HEK293 (cell line): ENCODE measurements at regions not wholly inside any gene's neighbourhood (a gene's known extent, or its start where the extent isn't known, plus 50 kb on each side); places are given as distances from the start of the nearest gene placed in this dataset.

Experiments
- CTCF ChIA-PET: fragments of 350-600 bp; formaldehyde crosslinking; extraction: SDS; loops from one replicate; lab custom pipeline; 2021; ENCODE audit warnings: antibody characterized with exemption; lab: Yijun Ruan, JAX
- POLR2A ChIA-PET: fragments of 300-600 bp; formaldehyde crosslinking; extraction: SDS; loops from one replicate; lab custom pipeline; 2020; ENCODE audit warnings: antibody characterized with exemption, inconsistent platforms; lab: Yijun Ruan, JAX
- H3K27ac ChIP-seq: fragments of 200-500 bp; sonication (Bioruptor generic); 2 replicates; pipeline ENCODE4 v1.5.1; 2014; ENCODE audit warnings: low read depth, low read length, control low read depth, inconsistent platforms; ENCODE audit errors: extremely low read depth
- H3K36me3 ChIP-seq, 2 experiments: fragments of 200-500 bp in 1 of 2; sonication (Bioruptor generic) in 1 of 2; 1 replicate in 1 of 2; 2 replicates in 1 of 2; pipeline ENCODE4 v1.5.1; 2014 to 2017; ENCODE audit warnings: inconsistent platforms in 2 of 2, low read length in 2 of 2; ENCODE audit not compliant: control insufficient read depth in 2 of 2, insufficient read depth in 1 of 2
- H3K4me1 ChIP-seq: fragments of 200-500 bp; sonication (Bioruptor generic); 2 replicates; pipeline ENCODE4 v1.5.1; 2014; ENCODE audit warnings: mild to moderate bottlenecking, low read length, inconsistent platforms; ENCODE audit not compliant: control insufficient read depth, insufficient read depth
- H3K4me3 ChIP-seq: 2 replicates; pipeline ENCODE4 v1.5.1; 2011; ENCODE audit warnings: low read depth, mild to moderate bottlenecking, control low read depth, low read length, moderate library complexity
- H3K9me3 ChIP-seq: fragments of 200-500 bp; sonication (Bioruptor generic); 2 replicates; pipeline ENCODE4 v1.5.1; 2014; ENCODE audit warnings: low read depth, low read length, inconsistent platforms; ENCODE audit not compliant: control insufficient read depth, insufficient read depth
- KLF1 ChIP-seq: fragments of 450-650 bp; formaldehyde crosslinking; IDR thresholded peaks from 2 replicates; pipeline ENCODE4 v1.5.1; 2016; ENCODE audit warnings: missing biosample characterization, missing genetic modification characterization
- KLF16 ChIP-seq: fragments of 450-650 bp; formaldehyde crosslinking; IDR thresholded peaks from 2 replicates; pipeline ENCODE4 v1.5.1; 2017; ENCODE audit warnings: missing biosample characterization, missing genetic modification characterization
- SCRT1 ChIP-seq: fragments of 450-650 bp; formaldehyde crosslinking; IDR thresholded peaks from 2 replicates; pipeline ENCODE4 v1.5.1; 2016; ENCODE audit warnings: missing biosample characterization, missing genetic modification characterization, borderline replicate concordance
- SP2 ChIP-seq: fragments of 450-650 bp; formaldehyde crosslinking; IDR thresholded peaks from 2 replicates; pipeline ENCODE4 v1.5.1; 2016; ENCODE audit warnings: missing biosample characterization, missing genetic modification characterization
- SP7 ChIP-seq: fragments of 450-650 bp; formaldehyde crosslinking; IDR thresholded peaks from 2 replicates; pipeline ENCODE4 v1.5.1; 2016; ENCODE audit warnings: missing biosample characterization, missing genetic modification characterization
- WT1 ChIP-seq: fragments of 450-650 bp; formaldehyde crosslinking; IDR thresholded peaks from 2 replicates; pipeline ENCODE4 v1.5.1; 2016; ENCODE audit warnings: missing biosample characterization, missing genetic modification characterization
- ZNF157 ChIP-seq: fragments of 450-650 bp; formaldehyde crosslinking; IDR thresholded peaks from 2 replicates; pipeline ENCODE4 v1.5.1; 2016; ENCODE audit warnings: missing biosample characterization, missing genetic modification characterization
- ZNF175 ChIP-seq: fragments of 450-650 bp; formaldehyde crosslinking; IDR thresholded peaks from 2 replicates; pipeline ENCODE4 v1.5.1; 2016; ENCODE audit warnings: missing biosample characterization, missing genetic modification characterization
- ZNF324 ChIP-seq: fragments of 450-650 bp; formaldehyde crosslinking; IDR thresholded peaks from 2 replicates; pipeline ENCODE4 v1.5.1; 2016; ENCODE audit warnings: missing biosample characterization, missing genetic modification characterization
- ZNF335 ChIP-seq: fragments of 450-650 bp; formaldehyde crosslinking; conservative IDR thresholded peaks from 2 replicates; pipeline ENCODE4 v1.5.1; 2016; ENCODE audit warnings: missing biosample characterization, missing genetic modification characterization
- ZNF350 ChIP-seq: fragments of 450-650 bp; formaldehyde crosslinking; IDR thresholded peaks from 2 replicates; pipeline ENCODE4 v1.5.0; 2017; ENCODE audit warnings: missing biosample characterization, mild to moderate bottlenecking, missing genetic modification characterization
- ZNF701 ChIP-seq: fragments of 450-650 bp; formaldehyde crosslinking; IDR thresholded peaks from 2 replicates; pipeline ENCODE4 v1.5.1; 2016; ENCODE audit warnings: missing biosample characterization, missing genetic modification characterization
- ZSCAN16 ChIP-seq: fragments of 450-650 bp; formaldehyde crosslinking; IDR thresholded peaks from 2 replicates; pipeline ENCODE4 v1.5.1; 2016; ENCODE audit warnings: missing biosample characterization, missing genetic modification characterization
- ZSCAN18 ChIP-seq: fragments of 450-650 bp; formaldehyde crosslinking; IDR thresholded peaks from 2 replicates; pipeline ENCODE4 v1.5.1; 2016; ENCODE audit warnings: missing biosample characterization, missing genetic modification characterization
- TF ChIP-seq, protein P1 (sequence below): fragments of 450-650 bp; formaldehyde crosslinking; IDR thresholded peaks from 2 replicates; pipeline ENCODE4 v1.5.1; 2016; ENCODE audit warnings: missing biosample characterization, missing genetic modification characterization
- TF ChIP-seq, protein P2 (sequence below): fragments of 450-650 bp; formaldehyde crosslinking; IDR thresholded peaks from 2 replicates; pipeline ENCODE4 v1.5.1; 2016; ENCODE audit warnings: missing biosample characterization, missing genetic modification characterization

- TF ChIP-seq, protein P1, sequence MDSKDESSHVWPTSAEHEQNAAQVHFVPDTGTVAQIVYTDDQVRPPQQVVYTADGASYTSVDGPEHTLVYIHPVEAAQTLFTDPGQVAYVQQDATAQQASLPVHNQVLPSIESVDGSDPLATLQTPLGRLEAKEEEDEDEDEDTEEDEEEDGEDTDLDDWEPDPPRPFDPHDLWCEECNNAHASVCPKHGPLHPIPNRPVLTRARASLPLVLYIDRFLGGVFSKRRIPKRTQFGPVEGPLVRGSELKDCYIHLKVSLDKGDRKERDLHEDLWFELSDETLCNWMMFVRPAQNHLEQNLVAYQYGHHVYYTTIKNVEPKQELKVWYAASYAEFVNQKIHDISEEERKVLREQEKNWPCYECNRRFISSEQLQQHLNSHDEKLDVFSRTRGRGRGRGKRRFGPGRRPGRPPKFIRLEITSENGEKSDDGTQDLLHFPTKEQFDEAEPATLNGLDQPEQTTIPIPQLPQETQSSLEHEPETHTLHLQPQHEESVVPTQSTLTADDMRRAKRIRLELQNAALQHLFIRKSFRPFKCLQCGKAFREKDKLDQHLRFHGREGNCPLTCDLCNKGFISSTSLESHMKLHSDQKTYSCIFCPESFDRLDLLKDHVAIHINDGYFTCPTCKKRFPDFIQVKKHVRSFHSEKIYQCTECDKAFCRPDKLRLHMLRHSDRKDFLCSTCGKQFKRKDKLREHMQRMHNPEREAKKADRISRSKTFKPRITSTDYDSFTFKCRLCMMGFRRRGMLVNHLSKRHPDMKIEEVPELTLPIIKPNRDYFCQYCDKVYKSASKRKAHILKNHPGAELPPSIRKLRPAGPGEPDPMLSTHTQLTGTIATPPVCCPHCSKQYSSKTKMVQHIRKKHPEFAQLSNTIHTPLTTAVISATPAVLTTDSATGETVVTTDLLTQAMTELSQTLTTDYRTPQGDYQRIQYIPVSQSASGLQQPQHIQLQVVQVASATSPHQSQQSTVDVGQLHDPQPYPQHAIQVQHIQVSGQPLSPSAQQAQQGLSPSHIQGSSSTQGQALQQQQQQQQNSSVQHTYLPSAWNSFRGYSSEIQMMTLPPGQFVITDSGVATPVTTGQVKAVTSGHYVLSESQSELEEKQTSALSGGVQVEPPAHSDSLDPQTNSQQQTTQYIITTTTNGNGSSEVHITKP (tag by site-specific recombination) = no peak
- TF ChIP-seq WT1 (tag by site-specific recombination) = no peak
- TF ChIP-seq ZNF157 (tag by site-specific recombination) = no peak
- no peak for TF ChIP-seq KLF1 (tag by site-specific recombination)
- no peak for TF ChIP-seq ZNF175 (tag by site-specific recombination)
- TF ChIP-seq SP7 (tag by site-specific recombination) = no peak
- no peak for TF ChIP-seq SCRT1 (tag by site-specific recombination)
- no peak for TF ChIP-seq ZNF324 (tag by site-specific recombination)
- no peak for TF ChIP-seq ZSCAN16
- no peak for TF ChIP-seq SP2
- TF ChIP-seq ZNF335 (tag by site-specific recombination) = no peak
These were observed 651.1 kb downstream of the CCDC171 start (continued) for GRCh38 chr9:16203729-16204573.

DNA sequence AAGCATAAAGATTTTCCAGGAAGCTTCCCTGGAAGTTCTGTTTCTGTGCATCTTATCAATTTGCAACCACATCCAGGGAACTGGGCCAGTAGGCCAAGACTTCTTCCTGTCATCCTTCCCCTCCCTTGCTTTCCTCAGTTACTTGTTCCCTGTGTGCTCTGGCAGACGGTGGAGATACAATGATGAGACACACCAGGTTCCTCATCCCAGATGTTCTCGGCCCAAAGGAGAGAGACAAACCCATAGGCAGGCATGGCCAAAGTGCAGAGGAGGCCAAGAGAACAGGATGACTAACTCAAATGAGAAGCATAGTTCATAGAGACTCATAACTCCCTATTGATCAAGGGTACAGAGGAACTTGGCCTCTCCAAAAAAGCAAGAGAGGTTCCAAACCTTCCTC lies 652.6 kb downstream of the CCDC171 start:
- Histone ChIP-seq H3K4me3 (no peak overlapping the region), H3K4me1 (no peaks in the 10 kb centered on the region), H3K27ac (no peak overlapping the region), H3K36me3 (no peaks in the 10 kb centered on the region), H3K9me3 (no peaks in the 10 kb centered on the region)
- CTCF ChIA-PET = interaction anchor here (1.0 kb wide), 1 partner anchor 16 kb away, joined by 3 read pairs; no protein-coding TSS in a partner anchor
- POLR2A ChIA-PET = no interaction called here
- TF ChIP-seq ZNF701 (tag by site-specific recombination) = no peak
- no peak for TF ChIP-seq KLF16 (tag by site-specific recombination)
- TF ChIP-seq ZNF350 = no peak
- TF ChIP-seq, protein P2, sequence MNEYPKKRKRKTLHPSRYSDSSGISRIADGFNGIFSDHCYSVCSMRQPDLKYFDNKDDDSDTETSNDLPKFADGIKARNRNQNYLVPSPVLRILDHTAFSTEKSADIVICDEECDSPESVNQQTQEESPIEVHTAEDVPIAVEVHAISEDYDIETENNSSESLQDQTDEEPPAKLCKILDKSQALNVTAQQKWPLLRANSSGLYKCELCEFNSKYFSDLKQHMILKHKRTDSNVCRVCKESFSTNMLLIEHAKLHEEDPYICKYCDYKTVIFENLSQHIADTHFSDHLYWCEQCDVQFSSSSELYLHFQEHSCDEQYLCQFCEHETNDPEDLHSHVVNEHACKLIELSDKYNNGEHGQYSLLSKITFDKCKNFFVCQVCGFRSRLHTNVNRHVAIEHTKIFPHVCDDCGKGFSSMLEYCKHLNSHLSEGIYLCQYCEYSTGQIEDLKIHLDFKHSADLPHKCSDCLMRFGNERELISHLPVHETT (tag by site-specific recombination) = no peak

DNA sequence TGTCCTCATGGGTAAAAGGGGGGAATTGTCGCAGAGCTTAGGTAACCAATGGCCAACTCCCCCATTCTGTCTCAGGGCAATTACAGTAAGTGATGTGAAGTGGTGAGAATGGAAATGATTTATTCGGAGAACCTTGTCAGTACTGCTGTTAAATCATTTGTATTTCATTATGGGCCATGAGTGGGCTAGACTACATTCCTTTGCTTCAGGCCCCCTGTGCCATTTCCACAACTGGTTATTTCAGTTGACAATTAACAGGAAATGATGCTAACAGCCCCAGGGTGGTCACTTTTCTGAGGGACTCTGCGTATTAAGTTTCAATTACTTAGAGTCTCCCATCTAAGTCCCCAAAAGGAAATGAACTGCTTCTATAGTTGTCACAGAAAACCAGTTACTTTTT lies 653.7 kb downstream of the CCDC171 start:
- POLR2A ChIA-PET = no interaction called here
- H3K36me3 ChIP-seq = no peaks in the 10 kb centered on the region
- no peak for TF ChIP-seq ZSCAN18 (tag by site-specific recombination)
- H3K4me3 ChIP-seq = no peak overlapping the region
- H3K27ac ChIP-seq = no peak overlapping the region
- CTCF ChIA-PET = no interaction called here
- no peaks in the 10 kb centered on the region for H3K9me3 ChIP-seq
- H3K4me1 ChIP-seq = no peaks in the 10 kb centered on the region
